HUDEP-2 (cell line): ENCODE measurements at regions not wholly inside any gene's neighbourhood (a gene's known extent, or its start where the extent isn't known, plus 50 kb on each side); places are given as distances from the start of the nearest gene placed in this dataset.

Source experiments
- DNase-seq, 76 experiments: peaks; one replicate each; lab custom pipeline; 2025; ENCODE audit not compliant: unreplicated experiment in 76 of 76; lab: John Stamatoyannopoulos, UW

DNA sequence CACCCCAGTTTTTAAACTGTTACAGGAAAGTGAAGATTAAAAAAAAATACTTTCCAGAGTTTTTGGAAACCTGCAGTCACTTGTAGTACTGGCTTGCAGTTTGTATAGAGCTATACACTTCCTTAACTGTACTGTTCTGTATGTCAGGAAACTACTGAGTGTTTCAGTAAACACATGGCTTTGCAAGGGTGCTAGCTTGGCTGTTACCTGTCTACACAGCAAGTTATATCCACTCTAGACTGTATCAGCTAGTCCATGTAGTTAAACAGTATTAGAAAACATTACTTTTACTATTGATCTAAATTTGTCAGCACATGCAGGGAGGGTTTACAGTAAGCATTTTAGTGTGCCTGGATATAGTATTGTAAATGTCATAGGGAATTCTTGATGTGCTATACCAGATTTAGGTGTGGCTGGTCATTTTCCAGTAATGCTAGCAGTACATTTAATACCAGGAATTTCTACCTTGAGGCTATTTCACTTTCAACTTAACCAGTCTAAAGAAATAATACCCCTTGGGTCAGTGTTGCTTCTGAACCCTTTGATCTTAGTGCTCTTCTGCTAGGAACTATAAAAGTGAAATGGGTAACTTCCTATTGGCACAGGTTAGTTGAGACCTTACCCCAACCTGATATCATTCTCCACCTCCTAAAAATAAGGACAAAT is 192.3 kb upstream of the ANKRD50 start:
- no peak for DNase-seq

DNA sequence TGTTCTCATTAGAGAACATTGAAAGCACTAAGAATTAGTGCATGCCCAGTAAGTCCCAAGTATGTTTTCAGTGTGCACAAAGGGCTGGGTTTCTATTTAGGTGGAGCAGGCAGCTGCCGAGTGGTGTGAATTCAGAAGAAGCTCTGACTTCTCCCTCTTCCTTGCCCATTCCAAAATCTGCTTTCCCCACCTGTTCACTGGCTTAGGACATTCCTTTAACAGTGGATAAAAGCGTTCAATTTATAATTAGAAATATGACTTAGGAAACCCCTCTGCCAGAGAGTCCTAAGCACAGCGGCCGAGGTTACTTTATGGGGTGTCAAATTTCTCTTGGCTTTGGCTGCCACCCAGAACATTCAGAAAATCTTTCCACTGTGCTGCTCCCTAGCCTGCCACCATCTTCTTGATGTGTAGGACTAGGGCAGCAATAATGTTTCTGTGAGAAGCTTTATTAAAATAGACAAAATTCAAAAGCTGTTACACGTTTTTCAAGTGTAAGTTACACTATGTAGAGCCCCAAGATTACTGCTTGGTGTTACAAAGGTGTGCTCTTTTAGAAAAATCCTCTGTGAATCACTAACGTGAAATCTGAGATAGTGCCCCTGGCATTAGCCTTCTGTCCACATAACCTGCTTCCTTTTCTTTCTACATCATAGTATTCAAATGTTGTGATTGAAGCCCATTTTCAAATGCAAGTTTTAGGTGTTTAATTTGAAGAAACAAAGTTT is 191.6 kb upstream of the ANKRD50 start:
- DNase-seq: no peak

GRCh38 chr4:124902001-124902515 is 189.5 kb upstream of the ANKRD50 start:
- no peak for DNase-seq

- DNase-seq: no peak
These were observed 187.5 kb upstream of the ANKRD50 start for GRCh38 chr4:124899997-124900396.

DNA sequence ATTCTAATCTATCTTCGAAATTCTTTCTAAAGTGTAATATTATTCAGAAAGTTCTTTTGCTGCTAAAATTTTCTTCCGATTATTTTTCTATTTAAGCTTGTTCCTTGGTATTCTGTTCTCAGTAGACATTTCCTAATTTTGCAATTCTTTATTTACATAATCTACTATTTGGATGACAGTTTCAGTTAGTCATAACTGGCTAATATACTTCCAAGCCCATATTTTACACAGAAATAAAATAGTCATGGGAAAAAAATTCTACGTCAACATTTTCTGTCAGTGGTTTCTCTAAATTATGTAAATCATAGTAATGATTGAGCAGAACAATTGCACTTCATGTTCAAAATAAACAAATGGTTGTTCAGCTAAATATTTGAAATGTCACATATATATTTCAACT is 178.0 kb upstream of the ANKRD50 start:
- DNase-seq: no peak

DNA sequence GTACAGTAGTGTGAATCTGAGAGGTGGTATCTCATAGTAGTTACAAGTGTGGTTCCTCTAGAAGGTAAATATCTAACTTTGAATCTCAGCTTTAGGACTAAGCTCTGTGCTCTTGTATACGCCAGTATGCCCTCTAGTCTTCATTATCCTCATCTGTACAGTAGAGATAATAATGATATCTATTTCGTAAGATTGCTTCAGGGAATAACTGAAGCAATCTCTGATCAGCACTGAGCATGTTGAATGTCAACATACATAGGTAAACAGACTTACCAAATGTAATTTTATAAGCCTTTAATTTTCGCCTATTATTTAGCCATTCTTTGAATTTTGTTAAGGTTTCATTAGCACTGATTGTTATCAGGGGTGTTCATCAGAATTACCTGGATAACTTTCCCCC is 175.2 kb upstream of the ANKRD50 start:
- no peak for DNase-seq

- no peak for DNase-seq
These were observed 171.8 kb upstream of the ANKRD50 start for GRCh38 chr4:124884316-124884715.

GRCh38 chr4:124883632-124884031 is 171.1 kb upstream of the ANKRD50 start:
- no peak for DNase-seq

DNA sequence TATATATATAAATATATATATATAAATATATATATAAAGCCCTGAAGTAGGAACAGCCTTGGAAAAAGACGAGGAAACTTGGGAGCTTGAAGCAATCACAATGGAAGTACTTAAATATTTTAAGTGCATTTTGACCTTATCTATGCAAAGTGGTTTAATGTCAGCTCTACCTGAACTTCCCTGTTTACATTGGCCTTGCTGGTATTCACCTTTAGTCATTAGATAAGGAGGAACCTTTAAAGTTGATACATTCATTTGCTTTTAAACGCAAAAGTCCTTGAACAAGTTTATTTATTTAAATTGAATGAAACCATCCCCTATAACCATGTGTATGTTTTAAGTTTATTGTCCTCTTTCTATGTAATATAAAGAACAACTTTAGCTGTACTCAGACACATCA is 166.7 kb upstream of the ANKRD50 start:
- DNase-seq: no peak

- no peak for DNase-seq
These were observed 161.6 kb upstream of the ANKRD50 start for GRCh38 chr4:124874172-124874450.

DNA sequence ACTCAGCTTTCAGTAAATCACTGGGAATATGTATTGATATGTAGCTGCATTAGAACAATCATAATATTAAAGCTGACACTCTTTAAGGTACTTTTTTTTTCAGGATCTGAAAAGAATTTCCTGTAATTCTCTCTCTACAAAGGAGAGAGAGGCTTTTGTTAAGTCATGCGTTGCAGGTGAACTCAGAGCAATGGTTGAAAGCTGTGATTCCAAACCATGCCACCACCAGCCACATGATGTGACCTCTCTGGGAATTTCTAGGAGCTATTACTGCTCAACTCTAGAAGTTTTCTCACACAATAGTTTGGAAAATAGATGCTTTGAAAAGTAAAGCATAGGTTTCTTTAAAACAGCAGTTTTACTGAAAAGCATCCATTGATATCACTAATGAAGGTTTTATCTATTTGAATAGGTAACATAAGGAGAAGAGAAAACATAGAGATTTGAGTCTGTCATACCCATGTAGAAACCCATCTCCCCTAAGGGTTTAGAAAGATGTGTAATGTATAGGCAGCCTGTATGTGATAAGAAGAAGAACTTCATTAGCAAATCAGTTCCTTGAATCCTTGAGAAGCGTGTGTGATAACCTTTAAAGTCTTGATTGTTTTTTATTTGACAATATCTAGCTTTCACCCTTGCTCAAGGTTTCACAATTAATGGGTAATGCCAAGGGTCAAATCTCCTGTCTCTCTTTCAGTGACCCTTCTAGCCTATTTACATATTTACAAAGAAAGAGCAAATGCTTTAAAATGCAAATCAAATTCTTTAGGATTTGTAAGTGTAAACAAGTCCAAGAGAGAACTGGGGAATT is 161.0 kb upstream of the ANKRD50 start:
- no peak for DNase-seq

DNA sequence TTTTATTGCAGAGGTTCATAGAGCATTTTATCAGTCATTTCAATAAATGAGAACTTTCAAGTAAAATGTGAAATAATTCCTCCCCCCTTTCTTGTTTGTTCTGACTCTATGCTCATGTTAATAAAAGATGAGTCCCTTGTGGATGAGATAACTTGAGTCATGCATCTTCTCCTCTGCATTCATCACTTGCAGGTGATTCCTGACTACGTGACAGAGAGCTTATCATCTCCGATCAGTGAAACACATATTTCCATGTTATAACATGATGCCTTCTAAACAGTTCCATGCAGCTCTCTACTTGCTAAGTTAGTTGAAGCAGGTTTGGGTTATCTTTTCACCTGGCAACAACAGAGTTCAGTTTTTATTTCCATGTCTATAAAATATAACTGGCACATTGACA is 160.1 kb upstream of the ANKRD50 start:
- DNase-seq: no peak

- DNase-seq: no peak
These were observed 157.5 kb upstream of the ANKRD50 start for GRCh38 chr4:124869961-124870495.

DNA sequence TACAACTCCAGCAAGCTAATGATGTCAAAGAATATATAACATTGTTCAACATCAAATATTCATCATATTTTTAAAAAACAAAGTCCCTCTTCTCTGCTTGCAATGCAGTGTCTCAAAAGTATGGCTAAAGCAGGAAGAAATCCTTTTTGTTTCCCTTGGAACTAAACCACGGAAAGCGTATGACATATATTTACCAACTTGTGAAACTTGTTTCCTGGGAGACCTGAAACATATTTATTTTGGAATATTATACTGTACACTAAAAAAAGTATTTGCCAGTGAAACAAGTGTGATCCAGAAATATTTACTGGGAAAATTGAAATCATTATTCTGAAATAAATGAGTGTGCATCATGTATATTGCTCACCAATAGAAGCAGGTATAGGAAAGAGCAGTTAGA is 156.0 kb upstream of the ANKRD50 start:
- no peak for DNase-seq

- DNase-seq: no peak
These were observed 155.0 kb upstream of the ANKRD50 start for GRCh38 chr4:124867536-124867935.

DNA sequence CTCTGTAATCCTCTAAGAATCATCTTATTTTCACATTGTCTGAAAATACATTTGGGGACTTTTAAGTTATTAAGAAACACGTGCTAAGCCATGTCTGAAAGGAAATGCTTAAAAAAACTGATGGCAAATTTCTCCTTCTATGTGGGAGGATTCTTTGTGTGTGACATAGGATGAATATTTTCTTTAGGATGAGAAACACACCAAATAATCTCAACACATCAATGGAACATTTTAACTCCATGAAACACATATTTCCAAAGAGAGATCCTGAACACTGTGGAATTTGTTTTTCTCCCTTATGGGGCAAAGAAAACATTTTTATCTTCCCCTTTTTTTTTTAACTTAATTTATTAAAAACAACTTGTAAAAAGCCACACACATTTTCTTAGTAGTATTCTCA is 153.8 kb upstream of the ANKRD50 start:
- DNase-seq: no peak

- DNase-seq: no peak
These were observed 150.6 kb upstream of the ANKRD50 start for GRCh38 chr4:124863040-124863545.

GRCh38 chr4:124862261-124862660 is 149.7 kb upstream of the ANKRD50 start:
- no peak for DNase-seq

DNA sequence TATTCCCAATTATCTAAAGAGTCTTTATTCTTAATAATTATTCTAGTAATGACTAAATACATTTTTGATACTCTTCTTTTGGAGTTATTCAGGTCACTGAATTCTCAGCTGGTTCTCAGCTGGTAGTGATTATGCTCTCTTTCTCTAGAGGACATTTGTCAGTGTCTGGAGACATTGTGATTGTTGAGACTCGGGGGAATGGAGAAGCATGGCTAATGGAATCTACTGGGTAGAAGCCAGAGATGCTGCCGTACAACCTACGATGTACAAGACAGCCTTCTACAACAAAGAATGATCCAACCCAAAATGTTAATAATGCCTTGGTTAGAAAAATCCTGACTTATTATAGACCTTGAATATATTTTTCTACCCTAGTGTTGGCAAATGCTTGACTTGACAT is 149.2 kb upstream of the ANKRD50 start:
- no peak for DNase-seq

DNA sequence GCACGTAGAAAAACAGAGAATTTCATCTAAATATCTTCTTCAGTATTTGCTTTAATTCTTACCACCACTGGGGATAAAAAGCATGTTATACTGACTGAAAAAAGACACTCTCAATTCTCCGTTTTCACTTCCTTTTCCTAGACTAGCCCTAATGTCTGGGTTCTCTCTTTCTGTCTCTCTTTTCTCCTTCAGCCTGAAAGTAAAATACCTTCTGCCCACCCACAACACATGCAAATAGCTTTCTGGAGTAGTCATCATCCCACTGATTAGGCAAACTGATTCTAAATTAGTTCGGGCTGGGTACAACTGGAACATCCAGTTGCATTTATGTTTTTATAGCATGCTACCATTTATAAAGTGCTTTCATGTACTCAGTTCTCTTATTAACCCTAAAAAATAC is 142.4 kb upstream of the ANKRD50 start:
- no peak for DNase-seq

GRCh38 chr4:124851741-124852140 is 139.2 kb upstream of the ANKRD50 start:
- no peak for DNase-seq
